H1 (cell line): ENCODE measurements at regions not wholly inside any gene's neighbourhood (a gene's known extent, or its start where the extent isn't known, plus 50 kb on each side); places are given as distances from the start of the nearest gene placed in this dataset.

ENCODE experiments used
- JUND ChIP-seq: IDR thresholded peaks from 2 replicates; pipeline ENCODE4 v1.6.1; 2011; ENCODE audit warnings: mild to moderate bottlenecking, improper control_type of control experiment, low read length

DNA sequence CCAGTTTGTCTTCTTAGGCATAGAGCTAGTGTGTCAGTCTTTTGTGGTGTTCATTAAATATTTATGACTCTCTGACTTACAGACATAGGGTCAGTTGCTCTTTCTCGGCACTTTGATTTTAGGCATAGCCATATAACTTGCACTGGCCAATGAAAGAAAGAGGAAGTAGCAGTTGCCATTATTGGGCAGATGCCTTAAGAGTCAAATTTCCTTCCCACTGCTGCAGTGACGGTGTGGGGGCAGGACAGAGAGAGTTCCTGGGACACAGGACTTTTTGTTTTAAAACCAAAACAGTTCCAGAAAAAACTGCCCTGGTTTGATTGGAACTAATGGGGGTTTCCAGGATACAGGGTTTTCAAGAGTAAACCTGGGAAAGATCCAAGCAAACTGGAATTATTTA, 60.2 kb upstream of the PHF14 start (continued):
- TF ChIP-seq JUND: no peak
